ENCODE measurements at regions not wholly inside any gene's neighbourhood (a gene's known extent, or its start where the extent isn't known, plus 50 kb on each side); places are given as distances from the start of the nearest gene placed in this dataset.

- Histone ChIP-seq H3K4me3 (ENCODE audit: low read depth, low read length) (no peak overlapping the region), H3K27ac (no peak overlapping the region), H3K36me3 (no peaks in the 10 kb centered on the region), H3K27me3 (ENCODE audit: insufficient read depth, low read depth, severe bottlenecking) (no peaks in the 10 kb centered on the region), H3K9me3 (ENCODE audit: severe bottlenecking) (peaks cover 2% of the 10 kb centered on the region)
- TF ChIP-seq CTCF (IDR thresholded peaks at IDR 0.05; ENCODE audit: low read depth, low read length): no peak
- DNase-seq: no peak
Measured at GRCh38 chr2:38156436-38156835, 80.5 kb upstream of the CYP1B1 start.

GRCh38 chr2:38155015-38155414 is 79.1 kb upstream of the CYP1B1 start:
- Histone ChIP-seq H3K9me3 (ENCODE audit: severe bottlenecking) (peaks cover 2% of the 10 kb centered on the region), H3K27ac (no peak overlapping the region), H3K4me3 (ENCODE audit: low read depth, low read length) (no peak overlapping the region), H3K27me3 (ENCODE audit: insufficient read depth, low read depth, severe bottlenecking) (no peaks in the 10 kb centered on the region), H3K36me3 (no peaks in the 10 kb centered on the region)
- TF ChIP-seq CTCF (IDR thresholded peaks at IDR 0.05; ENCODE audit: low read depth, low read length): no peak
- no peak for DNase-seq

- Histone ChIP-seq H3K9me3 (ENCODE audit: severe bottlenecking) (peaks cover 2% of the 10 kb centered on the region), H3K27me3 (ENCODE audit: insufficient read depth, low read depth, severe bottlenecking) (no peaks in the 10 kb centered on the region), H3K27ac (no peak overlapping the region), H3K36me3 (no peaks in the 10 kb centered on the region), H3K4me3 (ENCODE audit: low read depth, low read length) (no peak overlapping the region)
- no peak for TF ChIP-seq CTCF (IDR thresholded peaks at IDR 0.05; ENCODE audit: low read depth, low read length)
- no peak for DNase-seq
Measured at GRCh38 chr2:38154395-38154794, 78.4 kb upstream of the CYP1B1 start.

- no peaks in the 10 kb centered on the region for H3K27me3 ChIP-seq (ENCODE audit: insufficient read depth, low read depth, severe bottlenecking)
- no peaks in the 10 kb centered on the region for H3K36me3 ChIP-seq
- no peak for TF ChIP-seq CTCF (IDR thresholded peaks at IDR 0.05; ENCODE audit: low read depth, low read length)
- no peak for DNase-seq
- peaks cover 2% of the 10 kb centered on the region for H3K9me3 ChIP-seq (ENCODE audit: severe bottlenecking)
- no peak overlapping the region for H3K27ac ChIP-seq
- H3K4me3 ChIP-seq (ENCODE audit: low read depth, low read length): no peak overlapping the region
Measured at GRCh38 chr2:38153476-38154135, 77.7 kb upstream of the CYP1B1 start.

- no peak overlapping the region for H3K27ac ChIP-seq
Measured at GRCh38 chr2:38152913-38153312, 77.0 kb upstream of the CYP1B1 start.

More at GRCh38 chr2:38152913-38153312, 77.0 kb upstream of the CYP1B1 start:
- Histone ChIP-seq H3K36me3 (no peaks in the 10 kb centered on the region), H3K9me3 (ENCODE audit: severe bottlenecking) (no peaks in the 10 kb centered on the region), H3K27me3 (ENCODE audit: insufficient read depth, low read depth, severe bottlenecking) (no peaks in the 10 kb centered on the region), H3K4me3 (ENCODE audit: low read depth, low read length) (no peak overlapping the region)
- DNase-seq: no peak
- TF ChIP-seq CTCF (IDR thresholded peaks at IDR 0.05; ENCODE audit: low read depth, low read length): no peak
